GM12878 (cell line): ENCODE measurements at regions not wholly inside any gene's neighbourhood (a gene's known extent, or its start where the extent isn't known, plus 50 kb on each side); places are given as distances from the start of the nearest gene placed in this dataset.

Experiments
- ATAC-seq: fragments of 200-7000 bp; cut with Tn5 transposase; 3 replicates; pipeline ENCODE4 v1.9.1; 2020; ENCODE audit warnings: mild to moderate bottlenecking, moderate library complexity
- BruUV-seq: library from RNA; stranded (reverse); fragments of 400-500 nt; replicated peaks from 2 replicates; lab custom pipeline; 2021; lab: Mats Ljungman, UMichigan
- CTCF ChIA-PET: fragments of 300-600 bp; sonication (Branson Sonifier 250); formaldehyde crosslinking; extraction: SDS; loops from one replicate; lab custom pipeline; 2021; ENCODE audit warnings: inconsistent platforms; lab: Yijun Ruan, JAX
- POLR2A ChIA-PET: fragments of 350-600 bp; formaldehyde crosslinking; extraction: SDS; loops from one replicate; lab custom pipeline; 2021; ENCODE audit warnings: inconsistent platforms; lab: Charles Lee
- RAD21 ChIA-PET: fragments of 300-600 bp; sonication (Branson Sonifier 250); formaldehyde crosslinking; loops from one replicate; lab custom pipeline; 2023; ENCODE audit warnings: antibody characterized with exemption; ENCODE audit not compliant: unreplicated experiment; lab: Charles Lee
- SMC1A ChIA-PET: fragments of 300-600 bp; sonication (Branson Sonifier 250); formaldehyde crosslinking; loops from one replicate; lab custom pipeline; 2023; ENCODE audit not compliant: unreplicated experiment, uncharacterized antibody; lab: Charles Lee
- DNase-seq: peaks from one replicate; pipeline ENCODE4 v3.0.0-alpha.2; 2011; ENCODE audit warnings: low read depth, low spot score
- FAIRE-seq: peaks from 3 replicates; lab custom pipeline; 2011; peaks lifted over from hg19 to GRCh38; lab: Jason Lieb, UNC
- H2AFZ ChIP-seq: 2 replicates; pipeline ENCODE4 v1.6.0; 2011; ENCODE audit warnings: low read depth, low read length, control low read depth; ENCODE audit not compliant: control insufficient read depth
- H3K27ac ChIP-seq: 2 replicates; pipeline ENCODE4 v1.5.1; 2011; ENCODE audit warnings: control low read depth; ENCODE audit not compliant: control insufficient read depth, insufficient read depth
- H3K27me3 ChIP-seq, 2 experiments: replicated peaks in 1 of 2; 2 replicates each; pipeline versions ENCODE4 v1.6.0 to v1.6.1; 2011; ENCODE audit warnings: low read length in 1 of 2; ENCODE audit not compliant: control insufficient read depth in 2 of 2, insufficient read depth in 2 of 2
- H3K36me3 ChIP-seq, 2 experiments: 2 replicates each; pipeline ENCODE4 v1.5.1; 2011; ENCODE audit warnings: low read length in 1 of 2; ENCODE audit not compliant: control insufficient read depth in 2 of 2, insufficient read depth in 2 of 2
- H3K4me1 ChIP-seq: 2 replicates; pipeline ENCODE4 v1.6.1; 2011; ENCODE audit warnings: mild to moderate bottlenecking, low read length, moderate library complexity, mixed read lengths; ENCODE audit not compliant: control insufficient read depth, insufficient read depth
- H3K4me2 ChIP-seq: 2 replicates; pipeline ENCODE4 v1.6.0; 2011; ENCODE audit warnings: control low read depth; ENCODE audit not compliant: control insufficient read depth, insufficient read depth
- H3K4me3 ChIP-seq: fragments of 200-600 bp; sonication (generic); 2 replicates; pipeline ENCODE4 v1.5.1; 2016
- H3K79me2 ChIP-seq: 2 replicates; pipeline ENCODE4 v1.6.0; 2011; ENCODE audit warnings: low read length; ENCODE audit not compliant: control insufficient read depth, insufficient read depth
- H3K9ac ChIP-seq: 2 replicates; pipeline ENCODE4 v1.8.0; 2011; ENCODE audit warnings: low read length, control low read depth, mixed read lengths; ENCODE audit not compliant: control insufficient read depth, insufficient read depth
- H3K9me3 ChIP-seq: replicated peaks from 3 replicates; pipeline ENCODE4 v1.5.1; 2011; ENCODE audit warnings: mild to moderate bottlenecking, low read length; ENCODE audit not compliant: control insufficient read depth, insufficient read depth
- H4K20me1 ChIP-seq: 2 replicates; pipeline ENCODE4 v1.6.0; 2011; ENCODE audit not compliant: control insufficient read depth, insufficient read depth
- ATF7 ChIP-seq: fragments of 450-650 bp; IDR thresholded peaks from 2 replicates; pipeline ENCODE4 v1.6.1; 2016; ENCODE audit warnings: low read depth, mild to moderate bottlenecking
- CBX5 ChIP-seq: sonication (generic); IDR thresholded peaks from 2 replicates; pipeline ENCODE4 v1.6.1; 2016; ENCODE audit warnings: low read depth, moderate library complexity, mild to moderate bottlenecking, inconsistent platforms
- CREB1 ChIP-seq: IDR thresholded peaks from 2 replicates; pipeline ENCODE4 v1.6.1; 2012; ENCODE audit warnings: low read depth, mild to moderate bottlenecking, inconsistent platforms
- EZH2 ChIP-seq: IDR thresholded peaks from 2 replicates; pipeline ENCODE4 v1.6.1; 2012; ENCODE audit warnings: low read depth, mild to moderate bottlenecking, control low read depth, inconsistent platforms, low read length, borderline replicate concordance; ENCODE audit not compliant: control insufficient read depth
- GABPA ChIP-seq: IDR thresholded peaks from 2 replicates; pipeline ENCODE4 v1.6.1; 2014; ENCODE audit warnings: antibody characterized with exemption, low read depth, mild to moderate bottlenecking, inconsistent platforms
- IKZF2 ChIP-seq, 2 experiments: fragments of 450-650 bp; IDR thresholded peaks; 2 replicates each; pipeline ENCODE4 v1.6.1; 2017; ENCODE audit warnings: mild to moderate bottlenecking in 2 of 2, moderate library complexity in 2 of 2
- IRF4 ChIP-seq: IDR thresholded peaks from 2 replicates; pipeline ENCODE4 v1.6.1; 2011; ENCODE audit warnings: low read depth, low read length
- MEF2A ChIP-seq: IDR thresholded peaks from 2 replicates; pipeline ENCODE4 v1.6.1; 2011; ENCODE audit warnings: low read depth, mild to moderate bottlenecking, low read length, moderate library complexity; ENCODE audit not compliant: insufficient read depth
- MTA3 ChIP-seq: IDR thresholded peaks from 2 replicates; pipeline ENCODE4 v1.6.1; 2012; ENCODE audit warnings: low read length, inconsistent platforms, borderline replicate concordance
- NRF1 ChIP-seq: conservative IDR thresholded peaks from 2 replicates; pipeline ENCODE4 v1.6.1; 2011; ENCODE audit warnings: mild to moderate bottlenecking, low read depth, low read length, improper control_type of control experiment
- POLR2A ChIP-seq: IDR thresholded peaks from 2 replicates; pipeline ENCODE4 v1.6.1; 2011; ENCODE audit warnings: low read depth, mild to moderate bottlenecking, low read length
- RELA ChIP-seq: fragments of 450-650 bp; IDR thresholded peaks from 2 replicates; pipeline ENCODE4 v1.8.0; 2014; ENCODE audit warnings: borderline replicate concordance; ENCODE audit not compliant: partially characterized antibody
- SPI1 ChIP-seq: IDR thresholded peaks from 2 replicates; pipeline ENCODE4 v1.6.1; 2011; ENCODE audit warnings: low read depth, mild to moderate bottlenecking, low read length, moderate library complexity, borderline replicate concordance; ENCODE audit not compliant: insufficient read depth
- STAT3 ChIP-seq: IDR thresholded peaks from 2 replicates; pipeline ENCODE4 v1.6.1; 2011; ENCODE audit warnings: low read depth, low read length, improper control_type of control experiment
- ZNF207 ChIP-seq: fragments of 450-650 bp; IDR thresholded peaks from 2 replicates; pipeline ENCODE4 v1.6.1; 2014; ENCODE audit warnings: antibody characterized with exemption, mild to moderate bottlenecking, borderline replicate concordance
- ZNF217 ChIP-seq: fragments of 450-650 bp; IDR thresholded peaks from 2 replicates; pipeline ENCODE4 v1.6.1; 2017; ENCODE audit warnings: antibody characterized with exemption, mild to moderate bottlenecking
- ZNF622 ChIP-seq: fragments of 450-650 bp; IDR thresholded peaks from 2 replicates; pipeline ENCODE4 v1.6.1; 2017; ENCODE audit warnings: mild to moderate bottlenecking, inconsistent platforms
- WGBS: methylation state at CpG from one replicate; pipeline ENCODE4 v1.1.6; 2016; ENCODE audit warnings: low lambda C conversion rate; ENCODE audit not compliant: insufficient replicate concordance, insufficient coverage; ENCODE audit errors: missing lambda C conversion rate; 5-methylcytosine and 5-hydroxymethylcytosine counted together
- in situ Hi-C: fragments of 300-500 bp; cut with MboI; formaldehyde crosslinking; loops from 9 replicates; pipeline ENCODE4 v1.14.3; 2018; ENCODE audit warnings: mixed read lengths
- intact Hi-C: fragments of 100-400 bp; cut with micrococcal nuclease; formaldehyde crosslinking; loops from one replicate; pipeline ENCODE4 v1.14.2; 2022; ENCODE audit not compliant: unreplicated experiment
- TF ChIP-seq, protein P1 (sequence below): fragments of 450-650 bp; formaldehyde crosslinking; IDR thresholded peaks from 2 replicates; pipeline ENCODE4 v1.4.0; 2020; ENCODE audit warnings: mild to moderate bottlenecking, moderate library complexity
- TF ChIP-seq, protein P2 (sequence below): IDR thresholded peaks from 2 replicates; pipeline ENCODE4 v1.6.1; 2011; ENCODE audit warnings: borderline replicate concordance, low read depth, mild to moderate bottlenecking, moderate library complexity, low read length; ENCODE audit not compliant: insufficient read depth, poor library complexity, severe bottlenecking
- TF ChIP-seq, protein P3 (sequence below): fragments of 450-650 bp; IDR thresholded peaks from 2 replicates; pipeline ENCODE4 v1.6.1; 2017; ENCODE audit warnings: borderline replicate concordance

- DNase-seq (no peak), ATAC-seq (no peak), FAIRE-seq (no peak)
- intact Hi-C loops, result no loop called here
- SMC1A ChIA-PET, result interaction anchor here (1.4 kb wide), 1 partner anchor 251 kb away, joined by 3 read pairs; no protein-coding TSS in a partner anchor
- CTCF ChIA-PET, result no interaction called here
- WGBS, result 46% methylated on average over 1 of the region's 1 CpG
- Histone ChIP-seq H3K4me1 (no peaks in the 10 kb centered on the region), H3K9ac (no peak overlapping the region), H3K27me3 (no peaks in the 10 kb centered on the region), H4K20me1 (no peaks in the 10 kb centered on the region), H3K36me3 (no peaks in the 10 kb centered on the region), H3K4me3 (no peak overlapping the region), H3K79me2 (no peaks in the 10 kb centered on the region), H3K9me3 (no peaks in the 10 kb centered on the region), H3K27ac (no peak overlapping the region), H2AFZ (no peak overlapping the region), H3K4me2 (no peak overlapping the region)
- TF ChIP-seq CREB1, result no peak
- TF ChIP-seq MTA3, result no peak
- no peak for TF ChIP-seq CBX5
- no peak for TF ChIP-seq IKZF2 (IDR thresholded peaks at IDR 0.05)
- no peak for TF ChIP-seq RELA
- TF ChIP-seq ZNF622, result no peak
- no peak for TF ChIP-seq EZH2
- TF ChIP-seq STAT3, result no peak
- no peak for TF ChIP-seq POLR2A
- no peak for TF ChIP-seq ZNF207
- TF ChIP-seq IRF4, result no peak
- no peak for TF ChIP-seq SPI1
- no peak for TF ChIP-seq NRF1
- TF ChIP-seq, protein P1, sequence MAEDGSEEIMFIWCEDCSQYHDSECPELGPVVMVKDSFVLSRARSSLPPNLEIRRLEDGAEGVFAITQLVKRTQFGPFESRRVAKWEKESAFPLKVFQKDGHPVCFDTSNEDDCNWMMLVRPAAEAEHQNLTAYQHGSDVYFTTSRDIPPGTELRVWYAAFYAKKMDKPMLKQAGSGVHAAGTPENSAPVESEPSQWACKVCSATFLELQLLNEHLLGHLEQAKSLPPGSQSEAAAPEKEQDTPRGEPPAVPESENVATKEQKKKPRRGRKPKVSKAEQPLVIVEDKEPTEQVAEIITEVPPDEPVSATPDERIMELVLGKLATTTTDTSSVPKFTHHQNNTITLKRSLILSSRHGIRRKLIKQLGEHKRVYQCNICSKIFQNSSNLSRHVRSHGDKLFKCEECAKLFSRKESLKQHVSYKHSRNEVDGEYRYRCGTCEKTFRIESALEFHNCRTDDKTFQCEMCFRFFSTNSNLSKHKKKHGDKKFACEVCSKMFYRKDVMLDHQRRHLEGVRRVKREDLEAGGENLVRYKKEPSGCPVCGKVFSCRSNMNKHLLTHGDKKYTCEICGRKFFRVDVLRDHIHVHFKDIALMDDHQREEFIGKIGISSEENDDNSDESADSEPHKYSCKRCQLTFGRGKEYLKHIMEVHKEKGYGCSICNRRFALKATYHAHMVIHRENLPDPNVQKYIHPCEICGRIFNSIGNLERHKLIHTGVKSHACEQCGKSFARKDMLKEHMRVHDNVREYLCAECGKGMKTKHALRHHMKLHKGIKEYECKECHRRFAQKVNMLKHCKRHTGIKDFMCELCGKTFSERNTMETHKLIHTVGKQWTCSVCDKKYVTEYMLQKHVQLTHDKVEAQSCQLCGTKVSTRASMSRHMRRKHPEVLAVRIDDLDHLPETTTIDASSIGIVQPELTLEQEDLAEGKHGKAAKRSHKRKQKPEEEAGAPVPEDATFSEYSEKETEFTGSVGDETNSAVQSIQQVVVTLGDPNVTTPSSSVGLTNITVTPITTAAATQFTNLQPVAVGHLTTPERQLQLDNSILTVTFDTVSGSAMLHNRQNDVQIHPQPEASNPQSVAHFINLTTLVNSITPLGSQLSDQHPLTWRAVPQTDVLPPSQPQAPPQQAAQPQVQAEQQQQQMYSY, result no peak
- no peak for TF ChIP-seq ATF7
- no peak for TF ChIP-seq GABPA
- TF ChIP-seq, protein P2, sequence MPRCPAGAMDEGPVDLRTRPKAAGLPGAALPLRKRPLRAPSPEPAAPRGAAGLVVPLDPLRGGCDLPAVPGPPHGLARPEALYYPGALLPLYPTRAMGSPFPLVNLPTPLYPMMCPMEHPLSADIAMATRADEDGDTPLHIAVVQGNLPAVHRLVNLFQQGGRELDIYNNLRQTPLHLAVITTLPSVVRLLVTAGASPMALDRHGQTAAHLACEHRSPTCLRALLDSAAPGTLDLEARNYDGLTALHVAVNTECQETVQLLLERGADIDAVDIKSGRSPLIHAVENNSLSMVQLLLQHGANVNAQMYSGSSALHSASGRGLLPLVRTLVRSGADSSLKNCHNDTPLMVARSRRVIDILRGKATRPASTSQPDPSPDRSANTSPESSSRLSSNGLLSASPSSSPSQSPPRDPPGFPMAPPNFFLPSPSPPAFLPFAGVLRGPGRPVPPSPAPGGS, result no peak
- TF ChIP-seq, protein P3, sequence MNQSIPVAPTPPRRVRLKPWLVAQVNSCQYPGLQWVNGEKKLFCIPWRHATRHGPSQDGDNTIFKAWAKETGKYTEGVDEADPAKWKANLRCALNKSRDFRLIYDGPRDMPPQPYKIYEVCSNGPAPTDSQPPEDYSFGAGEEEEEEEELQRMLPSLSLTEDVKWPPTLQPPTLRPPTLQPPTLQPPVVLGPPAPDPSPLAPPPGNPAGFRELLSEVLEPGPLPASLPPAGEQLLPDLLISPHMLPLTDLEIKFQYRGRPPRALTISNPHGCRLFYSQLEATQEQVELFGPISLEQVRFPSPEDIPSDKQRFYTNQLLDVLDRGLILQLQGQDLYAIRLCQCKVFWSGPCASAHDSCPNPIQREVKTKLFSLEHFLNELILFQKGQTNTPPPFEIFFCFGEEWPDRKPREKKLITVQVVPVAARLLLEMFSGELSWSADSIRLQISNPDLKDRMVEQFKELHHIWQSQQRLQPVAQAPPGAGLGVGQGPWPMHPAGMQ, result no peak
- TF ChIP-seq MEF2A, result no peak
- no peak for TF ChIP-seq ZNF217
- RAD21 ChIA-PET, result no interaction called here
- POLR2A ChIA-PET, result no interaction called here
- in situ Hi-C loops, result no loop called here
- BruUV-seq, result no TSS peak
These were observed 287.9 kb upstream of the TRIB2 start for GRCh38 chr2:12428786-12429185.
